ENCODE measurements at regions not wholly inside any gene's neighbourhood (a gene's known extent, or its start where the extent isn't known, plus 50 kb on each side); places are given as distances from the start of the nearest gene placed in this dataset.
A peak's percentile ranks its signal among the peaks of the same experiment; 100 is the strongest.

DNA sequence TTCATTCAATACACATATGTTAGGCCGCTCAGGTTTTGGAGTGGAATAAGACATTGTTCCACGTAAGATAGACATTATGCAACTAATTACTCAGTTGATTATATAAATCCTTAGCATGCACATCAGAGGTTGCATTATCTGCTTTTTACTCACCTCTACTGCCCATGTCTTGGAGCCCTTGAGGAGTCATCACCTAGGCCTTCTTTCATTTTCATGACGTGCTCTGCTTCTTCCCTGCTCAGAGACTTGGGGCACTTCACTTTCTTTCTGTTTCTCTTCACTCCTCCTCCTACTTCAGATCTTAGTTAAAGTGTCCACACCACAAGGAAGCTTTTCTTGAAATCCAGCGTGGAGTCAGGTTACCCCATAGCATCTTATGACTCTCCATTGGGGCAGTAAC is 241.1 kb downstream of the TLR4 start:
- DNase-seq: no peak

DNA sequence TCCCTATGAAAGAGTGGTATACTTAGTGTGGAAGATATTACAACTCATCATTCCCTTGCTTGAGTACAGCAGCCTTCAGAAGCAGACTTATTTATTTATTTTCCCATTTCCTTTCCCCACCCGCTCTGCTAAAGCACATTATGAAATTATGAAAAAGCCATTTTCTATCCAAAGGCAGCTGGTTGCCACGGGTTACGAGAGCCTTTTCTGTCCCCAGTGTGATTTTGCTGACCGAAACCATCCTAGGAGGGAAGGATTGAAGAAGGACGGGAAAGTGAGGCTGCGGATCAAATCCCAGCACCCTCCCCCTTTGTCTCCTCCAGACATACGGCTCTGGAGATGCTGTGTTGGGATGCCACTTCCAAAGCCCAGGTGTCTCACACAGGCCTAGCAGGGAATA is 246.9 kb downstream of the TLR4 start:
- DNase-seq: no peak

DNA sequence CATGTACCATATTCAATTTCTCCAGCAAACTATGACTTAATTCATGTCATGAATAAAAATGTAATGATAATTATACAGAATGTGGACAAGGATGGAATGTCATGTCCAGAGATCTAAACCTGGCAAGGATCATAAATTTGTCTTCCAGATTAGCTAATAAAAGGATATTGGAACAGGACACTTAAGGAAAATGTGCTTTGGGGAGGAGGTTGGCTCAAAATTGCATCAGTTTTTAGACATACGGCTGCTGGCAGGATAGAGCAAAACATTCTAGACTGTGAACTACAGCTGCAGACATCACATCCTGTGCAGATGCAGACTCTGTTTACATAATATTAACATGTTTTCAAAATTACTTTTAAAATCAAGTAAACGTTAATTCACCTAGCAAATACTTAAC is 248.4 kb downstream of the TLR4 start:
- DNase-seq: no peak

DNA sequence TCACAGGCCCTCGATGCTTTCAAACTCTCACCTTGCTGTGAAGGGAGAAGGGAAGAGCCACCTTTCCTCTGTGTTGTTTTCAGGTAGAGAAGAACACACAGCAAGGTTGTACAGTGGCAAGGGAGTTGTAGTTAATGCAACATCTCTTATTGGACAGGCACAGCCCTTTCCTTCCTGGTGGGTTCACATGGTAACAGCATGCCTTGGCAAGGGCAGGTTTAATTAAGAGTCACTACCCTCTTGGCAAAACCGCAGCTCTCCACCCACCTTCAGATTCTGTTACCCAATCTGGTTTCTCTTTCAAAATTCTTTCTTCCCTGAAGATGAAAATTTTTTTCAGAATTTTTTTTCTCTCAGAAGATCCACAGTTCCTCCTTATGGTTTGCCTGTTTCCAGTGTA is 253.1 kb downstream of the TLR4 start:
- DNase-seq: no peak

DNA sequence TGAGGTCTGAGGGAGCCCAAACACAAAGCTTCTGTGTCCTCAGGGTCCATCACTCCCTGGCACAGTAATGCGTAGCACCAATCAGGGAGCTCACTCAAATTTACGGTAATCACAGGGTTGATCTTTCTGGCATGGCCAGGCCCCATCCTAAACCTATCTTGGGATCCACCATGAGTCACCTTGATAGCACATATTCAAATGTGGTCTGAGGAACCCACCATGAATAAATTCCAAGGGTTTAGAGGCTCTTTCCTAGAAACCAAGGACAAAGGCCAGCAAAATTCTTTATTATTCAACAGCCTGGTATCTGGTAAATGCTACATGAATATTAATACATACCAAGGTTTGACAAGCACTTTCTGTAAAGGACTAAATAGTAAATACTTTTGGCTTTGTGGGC is 254.5 kb downstream of the TLR4 start:
- no peak for DNase-seq

DNA sequence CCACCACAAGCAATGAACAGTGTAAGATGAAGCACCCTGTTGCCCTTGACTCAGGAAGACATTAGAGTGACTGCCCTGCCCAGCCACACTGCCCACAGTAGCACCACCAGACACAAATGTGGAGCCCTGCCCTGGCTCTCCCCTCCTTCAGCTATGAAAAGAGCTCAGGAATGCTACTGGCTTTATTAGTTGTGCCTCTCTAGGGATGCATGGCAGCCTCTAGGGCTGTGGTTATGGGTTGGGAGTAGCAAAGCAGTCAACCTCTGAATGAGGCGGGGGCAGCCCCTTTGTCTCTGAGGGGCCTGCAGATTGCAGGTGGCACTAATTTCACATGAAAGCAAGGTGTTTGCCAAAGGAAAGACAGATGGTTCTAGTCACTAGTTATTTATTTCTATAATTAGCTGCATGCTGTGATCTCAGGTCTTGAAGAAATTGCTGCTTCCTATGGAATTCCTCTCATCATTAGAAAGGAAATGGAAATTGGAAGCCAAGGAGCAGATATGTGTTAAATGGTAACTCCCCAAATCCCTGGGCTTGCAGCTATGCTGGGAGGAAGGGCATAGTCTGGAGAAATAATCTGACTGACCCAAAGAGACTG is 259.4 kb downstream of the TLR4 start:
- DNase-seq: no peak

DNA sequence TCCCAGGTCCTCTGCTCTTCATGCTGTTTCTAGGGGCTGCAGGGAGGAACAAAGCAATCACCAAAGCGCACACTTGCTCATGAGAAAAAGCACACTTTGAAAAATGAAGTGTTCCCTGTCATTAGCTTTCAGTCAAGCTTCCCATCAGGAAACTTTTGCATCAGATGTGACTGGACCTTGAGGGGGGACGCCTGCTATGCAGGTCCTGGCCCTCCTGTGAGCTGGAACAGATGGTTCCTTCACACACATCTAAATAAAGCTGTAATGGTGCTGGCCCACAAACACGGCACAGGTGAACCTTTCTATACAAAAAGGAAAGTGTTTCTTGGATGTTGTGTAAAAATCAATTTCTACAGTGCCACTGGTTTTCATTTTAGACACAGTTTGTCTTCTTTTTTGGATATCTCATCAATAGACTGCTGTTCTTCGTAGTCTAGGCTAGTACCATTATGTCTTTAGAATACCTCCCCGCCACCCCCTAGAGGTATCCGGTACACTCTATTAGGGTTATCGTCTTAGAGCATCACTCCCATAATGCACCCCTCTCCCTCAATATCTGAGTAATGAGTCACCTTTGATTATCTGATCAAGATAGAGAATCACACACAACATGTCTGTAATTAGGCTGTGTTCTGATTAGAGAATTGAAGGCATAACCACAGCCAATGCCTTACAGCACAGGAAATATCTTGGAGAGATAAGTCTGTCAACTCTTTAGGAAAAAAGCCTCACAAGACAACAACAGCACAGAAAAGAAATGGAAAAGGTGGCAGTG is 266.3 kb downstream of the TLR4 start:
- DNase-seq: no peak

DNA sequence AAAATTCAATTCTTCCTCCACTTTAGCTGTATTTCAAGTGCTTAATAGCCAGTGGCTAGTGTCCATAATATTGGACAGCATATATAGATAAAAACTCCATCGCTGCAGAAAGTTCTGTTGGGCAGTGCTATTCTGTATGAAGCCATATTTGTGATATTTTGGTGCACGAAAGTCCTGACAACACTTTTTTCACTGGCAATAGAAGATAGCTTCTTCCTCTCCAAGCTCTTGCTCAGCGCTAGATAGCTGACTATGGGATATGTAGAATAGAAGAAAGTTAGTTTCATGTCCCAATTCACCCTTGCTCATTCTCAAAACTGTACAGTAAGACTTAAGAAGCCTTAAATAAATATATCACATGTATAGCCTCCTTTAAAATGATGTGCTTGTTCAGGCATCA is 269.9 kb downstream of the TLR4 start:
- DNase-seq: no peak

DNA sequence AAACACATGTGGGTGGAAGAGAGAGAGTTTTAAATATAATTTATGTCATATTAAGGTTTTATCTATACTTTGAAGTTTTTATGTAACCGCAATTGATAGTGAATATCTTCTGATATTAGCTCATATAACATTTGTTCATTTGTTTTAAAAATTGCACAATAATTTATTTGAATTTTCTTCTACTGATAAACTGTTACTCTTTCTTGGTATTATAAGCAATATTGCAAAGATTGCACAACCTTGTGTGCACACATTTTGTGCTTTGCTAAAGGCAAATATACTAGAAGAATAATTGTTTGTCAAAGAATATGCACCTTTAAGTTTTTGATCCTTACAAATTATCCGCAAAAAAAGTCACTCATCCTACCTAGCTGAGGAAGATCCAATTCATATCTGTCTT is 275.7 kb downstream of the TLR4 start:
- no peak for DNase-seq

DNA sequence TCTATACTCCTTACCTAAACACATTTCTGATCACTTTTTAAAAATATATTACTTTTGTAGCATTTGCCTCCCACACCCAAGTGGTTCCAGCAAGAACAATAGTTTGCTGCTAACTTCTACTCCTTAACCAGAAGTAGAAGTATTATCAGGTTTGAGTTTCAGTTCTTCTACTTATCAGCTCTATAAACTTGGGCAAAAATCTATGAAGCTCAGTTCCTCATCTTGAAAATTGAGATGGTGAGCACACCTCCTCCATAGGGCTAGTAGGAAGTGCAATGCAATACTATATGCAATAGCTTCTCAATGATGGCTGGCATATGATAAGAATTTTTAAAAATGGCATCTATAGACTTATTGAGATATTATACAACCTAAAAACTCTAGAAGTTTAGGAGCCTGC is 283.7 kb downstream of the TLR4 start:
- no peak for DNase-seq

DNA sequence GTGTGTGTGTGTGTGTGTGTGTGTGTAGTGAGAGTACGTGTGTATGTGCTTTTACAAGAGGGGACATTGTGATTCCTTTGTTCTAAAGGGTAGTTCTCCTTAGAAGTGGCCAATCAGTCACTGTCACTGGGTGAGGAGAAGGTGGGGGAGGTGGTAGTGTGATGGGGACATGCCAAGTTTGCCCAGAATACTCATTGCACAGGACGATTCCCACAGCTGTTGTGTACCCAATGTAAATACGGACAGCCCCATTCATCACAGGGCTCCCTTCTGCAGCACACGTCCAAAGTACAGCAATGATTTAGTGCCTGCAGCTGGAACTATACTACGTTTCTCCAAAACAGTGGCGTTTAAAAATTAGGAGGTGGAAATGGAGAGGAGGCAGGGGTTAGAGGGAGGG is 287.8 kb downstream of the TLR4 start:
- DNase-seq: no peak

DNA sequence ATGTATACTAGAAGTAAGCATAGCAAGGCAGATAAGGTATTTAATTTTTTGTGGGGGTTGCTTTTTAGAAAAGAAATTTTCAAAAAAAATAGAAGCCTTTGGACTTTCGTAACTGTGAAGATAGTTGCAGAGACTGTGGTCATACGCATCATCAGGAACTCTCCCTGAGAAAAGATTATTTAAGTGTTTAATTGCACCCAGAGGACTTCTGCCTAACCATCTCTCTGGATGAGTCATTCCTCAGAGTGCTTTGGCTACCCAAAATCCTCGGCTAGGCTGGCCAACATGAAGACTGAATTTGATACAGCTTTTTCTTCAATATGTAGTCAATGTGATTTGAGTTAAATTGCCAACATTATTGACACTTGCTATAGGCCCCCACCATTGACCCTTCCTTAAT is 296.4 kb downstream of the TLR4 start:
- no peak for DNase-seq

DNA sequence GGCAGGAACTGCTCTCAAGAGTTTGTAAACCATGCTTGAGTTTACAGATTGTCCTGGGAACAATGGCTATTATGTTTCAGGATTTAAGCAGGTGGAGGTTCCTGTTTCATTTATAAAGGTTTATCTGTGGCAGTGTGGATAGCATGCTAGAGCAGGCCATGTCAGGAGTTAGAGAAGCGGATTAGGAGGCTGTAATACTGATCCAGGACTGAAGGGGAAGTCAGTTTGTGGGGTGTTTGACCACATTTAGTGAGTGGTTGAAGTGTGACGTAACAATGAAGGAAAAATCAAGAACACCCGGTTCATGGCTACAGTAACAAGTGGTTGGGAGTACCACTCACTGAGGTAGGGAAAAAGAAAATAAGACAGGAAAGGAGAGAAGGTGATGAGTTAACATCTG is 299.0 kb downstream of the TLR4 start:
- DNase-seq: no peak

DNA sequence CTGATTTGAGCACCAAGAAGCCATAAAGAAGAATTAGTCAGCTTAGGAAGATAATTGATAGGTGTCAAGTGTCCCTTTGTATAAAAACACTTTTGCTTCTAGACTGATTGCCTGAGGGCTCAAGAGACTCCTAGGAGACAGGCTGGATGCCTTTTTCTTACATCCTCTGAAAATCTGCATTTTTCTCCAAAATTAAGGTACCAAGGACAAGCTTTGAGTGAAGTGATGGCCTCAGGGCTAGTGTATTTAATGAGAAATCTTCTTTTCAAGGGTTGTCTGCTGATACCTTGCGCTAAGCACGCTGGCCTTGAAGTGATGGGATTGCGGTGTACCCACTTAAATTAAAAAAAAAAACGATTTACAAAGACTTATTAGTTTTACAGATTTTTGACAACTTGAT is 304.0 kb downstream of the TLR4 start:
- DNase-seq: no peak

DNA sequence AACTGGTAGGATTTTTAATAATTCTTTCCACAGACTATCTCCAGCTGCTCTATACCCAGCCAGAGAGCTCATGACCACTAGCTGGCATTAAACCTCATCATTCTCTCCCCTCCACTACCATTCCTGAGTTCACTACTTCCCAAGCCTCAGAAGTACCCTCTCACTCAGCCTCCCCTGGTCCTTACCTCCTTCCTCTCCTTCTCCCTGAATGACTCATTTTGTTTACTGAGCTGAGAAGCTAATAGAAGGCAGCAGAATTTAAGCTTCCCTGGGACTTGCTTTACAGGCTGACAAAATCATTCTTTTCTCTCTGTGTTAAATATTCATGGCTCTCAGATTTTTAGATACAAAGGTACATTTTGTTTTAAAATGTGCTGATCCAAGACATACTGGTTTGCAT is 305.4 kb downstream of the TLR4 start:
- DNase-seq: no peak

DNA sequence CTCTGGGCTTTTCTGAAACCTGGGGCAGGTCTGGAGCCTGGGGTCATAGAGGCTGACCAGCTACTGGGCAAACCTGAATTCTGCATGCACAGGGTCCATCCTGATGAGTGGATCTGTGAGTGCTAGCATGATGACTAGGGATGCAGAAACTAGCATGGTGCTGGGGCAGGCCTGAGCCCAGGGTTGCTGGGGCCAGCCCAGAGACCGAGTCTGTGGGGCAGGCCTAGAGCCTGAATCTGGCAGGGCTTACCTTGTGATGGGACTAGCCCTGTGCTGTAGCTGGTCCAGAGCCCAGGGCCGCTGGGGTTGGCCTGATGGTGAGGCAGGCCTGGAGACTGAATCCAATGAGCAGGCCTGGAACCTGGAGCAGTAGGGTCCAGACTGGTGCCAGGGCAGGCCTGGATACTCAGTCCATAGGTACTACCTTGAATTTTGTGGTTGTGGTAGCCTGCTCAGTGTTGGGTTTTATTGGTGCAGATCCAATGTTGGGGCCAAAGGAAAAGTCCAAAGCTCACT is 313.5 kb downstream of the TLR4 start:
- DNase-seq: no peak

DNA sequence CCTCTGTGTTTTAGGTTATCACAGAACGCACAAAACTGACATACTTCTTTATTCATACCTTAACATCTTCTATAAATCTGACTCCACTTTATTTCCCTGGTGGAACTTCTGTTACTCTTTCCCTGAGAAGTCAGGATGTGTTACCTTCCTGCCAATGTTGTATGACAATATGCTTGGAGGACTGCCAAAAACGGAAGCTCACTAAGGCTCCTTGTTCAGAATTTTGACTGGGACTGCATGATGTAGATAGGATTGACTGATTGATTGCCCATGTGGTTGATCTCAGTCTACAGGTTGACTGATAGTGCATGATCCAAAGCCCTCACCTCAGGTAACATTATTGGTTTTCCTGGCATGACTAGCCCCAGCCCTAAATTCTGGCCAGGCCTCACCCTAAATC is 319.4 kb downstream of the TLR4 start:
- DNase-seq: no peak

DNA sequence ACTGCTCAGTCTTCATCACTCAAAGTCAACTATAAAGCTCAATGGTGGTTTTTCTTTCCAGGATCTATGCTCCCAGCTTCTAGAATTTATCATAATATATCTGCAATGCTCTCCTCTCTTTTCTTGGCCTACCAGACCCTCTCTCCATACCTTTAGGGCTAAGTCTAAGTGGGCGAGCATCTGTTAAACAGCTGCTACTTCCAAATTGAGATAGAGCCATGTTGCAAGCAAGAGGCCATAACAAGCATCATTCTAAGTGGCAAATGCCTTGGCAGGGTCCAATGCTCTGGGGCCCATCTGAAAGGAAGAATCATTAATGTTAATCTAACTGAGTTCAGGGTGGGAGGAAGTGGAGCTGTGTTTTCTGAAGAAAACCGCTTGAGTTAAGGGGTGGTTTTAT is 324.0 kb downstream of the TLR4 start:
- DNase-seq: no peak

DNA sequence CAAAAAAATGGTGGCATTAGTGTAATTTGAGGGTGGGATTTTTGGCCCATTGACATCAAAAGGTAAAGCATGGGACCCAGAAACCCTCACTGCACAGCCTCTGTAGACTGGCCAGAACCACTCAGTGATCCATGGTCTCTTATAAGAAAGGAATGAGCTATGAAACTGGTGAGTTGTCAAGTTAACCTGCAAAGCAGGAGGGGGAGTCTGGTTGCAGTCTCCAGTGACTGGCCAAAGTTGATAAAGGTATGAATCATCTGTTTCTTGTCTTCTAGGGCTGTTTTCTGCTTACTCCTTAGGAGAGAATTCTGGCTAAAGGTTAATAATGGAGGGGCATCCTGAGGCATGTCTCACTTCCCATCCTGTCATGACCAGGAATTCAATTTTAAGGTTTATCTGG is 325.2 kb downstream of the TLR4 start:
- no peak for DNase-seq

DNA sequence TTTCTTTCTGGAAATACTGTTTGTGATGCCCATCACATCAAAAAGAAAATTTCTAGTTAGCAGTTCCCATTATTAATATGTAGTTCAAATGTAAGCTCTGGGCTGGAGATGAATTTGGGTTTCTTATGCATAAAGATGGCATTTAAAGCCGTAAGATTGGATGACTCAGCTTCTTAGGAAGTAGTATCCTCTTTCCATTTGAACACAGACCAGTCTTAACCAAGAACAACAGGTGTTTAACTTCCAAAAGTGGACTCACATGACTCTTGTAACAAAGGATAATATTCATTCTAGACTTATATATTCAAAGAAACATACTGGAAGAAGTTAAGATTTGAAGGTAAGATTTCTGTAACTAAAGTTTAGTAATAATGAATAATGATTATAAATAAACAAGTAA is 330.5 kb downstream of the TLR4 start:
- DNase-seq: no peak

DNA sequence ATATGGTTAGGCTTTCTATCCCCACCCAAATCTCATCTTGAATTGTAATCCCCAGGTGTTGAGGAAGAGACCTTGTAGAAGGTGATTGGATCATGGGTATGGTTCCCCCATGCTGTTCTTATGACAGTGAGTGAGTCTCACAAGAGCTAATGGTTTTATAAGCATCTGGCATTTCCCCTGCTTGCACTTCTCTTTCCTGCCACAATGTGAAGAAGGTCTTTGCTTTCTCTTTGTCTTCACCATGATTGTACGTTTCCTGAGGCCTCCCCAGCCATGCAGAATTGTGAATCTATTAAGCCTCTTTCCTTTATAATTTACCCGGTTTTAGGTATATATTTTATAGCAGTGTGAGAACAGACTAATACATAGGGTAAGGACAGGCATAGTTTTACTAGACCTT is 334.5 kb downstream of the TLR4 start:
- no peak for DNase-seq

DNA sequence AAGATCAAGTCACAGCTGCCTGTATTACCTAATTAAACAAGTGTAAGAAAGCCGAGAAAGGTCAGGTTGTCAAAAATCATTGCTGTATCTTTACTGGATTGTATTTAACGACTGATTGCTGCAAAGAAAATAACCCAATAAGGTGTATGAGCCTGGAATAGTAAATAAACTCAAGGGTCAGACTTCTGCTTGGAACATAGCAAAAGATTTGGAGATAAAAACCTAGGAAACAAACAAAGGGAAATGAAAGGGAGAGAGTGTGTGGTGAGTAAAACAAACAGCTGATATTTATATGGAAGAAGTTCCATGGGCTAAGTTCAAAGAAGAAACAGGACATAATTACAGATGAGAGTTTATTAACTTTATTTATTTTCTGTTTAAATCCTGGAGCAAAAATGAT is 354.0 kb downstream of the TLR4 start:
- no peak for DNase-seq

DNA sequence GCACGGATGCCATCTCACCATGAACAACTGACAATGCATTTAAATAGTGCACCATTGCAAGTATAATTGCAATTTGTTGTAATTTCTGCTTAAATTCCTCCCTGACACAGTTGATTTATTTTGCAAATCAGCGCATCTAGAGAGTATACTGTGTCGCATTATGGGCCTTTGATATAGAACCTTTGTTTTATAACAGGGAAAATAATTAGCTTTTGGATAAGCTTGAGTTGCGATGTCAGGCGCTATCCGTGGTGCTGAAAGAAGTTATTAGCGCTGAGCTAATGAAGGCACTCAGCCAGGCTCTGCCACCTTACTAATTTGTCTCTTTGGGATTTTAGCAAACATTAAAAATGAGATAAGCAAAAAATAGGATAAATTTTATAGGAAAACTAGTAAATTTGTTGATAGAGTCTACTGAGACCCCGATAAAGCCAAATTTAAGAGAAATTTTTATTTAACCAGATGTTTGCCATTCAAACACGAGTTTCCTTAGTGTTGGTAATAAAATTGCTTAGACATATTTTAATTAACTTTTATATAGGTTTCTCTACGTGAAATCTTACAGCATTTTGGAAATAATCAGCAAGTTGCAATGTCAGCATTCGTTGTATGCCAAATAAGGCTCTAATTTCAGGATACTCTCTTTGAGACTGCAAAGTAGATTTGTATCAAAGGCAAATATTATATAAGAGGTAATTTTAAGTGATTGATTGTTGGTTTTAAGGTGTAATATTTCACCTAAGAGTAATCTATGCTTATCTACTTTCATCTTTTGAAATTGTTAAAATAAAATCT is 355.5 kb downstream of the TLR4 start:
- DNase-seq: peak; percentile 25

DNA sequence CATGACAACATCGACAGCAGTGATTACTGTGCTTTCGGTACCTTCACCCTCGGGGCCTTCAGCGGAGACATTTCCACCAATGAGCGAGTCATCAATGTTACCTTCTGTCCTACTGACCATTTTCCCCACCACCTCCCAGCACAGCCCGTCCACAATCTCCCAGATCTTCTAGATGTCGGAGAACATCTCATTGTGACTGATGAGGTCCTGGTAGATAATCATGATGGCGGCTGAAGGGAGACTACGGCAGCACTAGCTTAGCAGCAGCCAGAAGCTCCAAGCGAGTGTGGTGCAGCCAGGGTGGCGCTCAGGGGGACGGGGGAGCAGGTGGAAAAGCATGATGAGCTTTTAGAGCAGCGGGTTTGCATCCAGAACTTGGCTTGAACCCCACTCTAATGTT is 379.0 kb downstream of the TLR4 start:
- DNase-seq: no peak

All from stimulated activated CD8-positive, alpha-beta memory T cell treated with anti-CD3 and anti-CD28 coated beads, Interleukin-4, amount 100 ng/mL, for 48 hours (primary cell).